HG03025 (cell line): ENCODE measurements at regions not wholly inside any gene's neighbourhood (a gene's known extent, or its start where the extent isn't known, plus 50 kb on each side); places are given as distances from the start of the nearest gene placed in this dataset.

Experiments used
- ATAC-seq: cut with Tn5 transposase; IDR thresholded peaks from one replicate; pipeline ENCODE4 v1.9.1; 2021; ENCODE audit warnings: mild to moderate bottlenecking, moderate library complexity; ENCODE audit not compliant: unreplicated experiment, low FRiP score

DNA sequence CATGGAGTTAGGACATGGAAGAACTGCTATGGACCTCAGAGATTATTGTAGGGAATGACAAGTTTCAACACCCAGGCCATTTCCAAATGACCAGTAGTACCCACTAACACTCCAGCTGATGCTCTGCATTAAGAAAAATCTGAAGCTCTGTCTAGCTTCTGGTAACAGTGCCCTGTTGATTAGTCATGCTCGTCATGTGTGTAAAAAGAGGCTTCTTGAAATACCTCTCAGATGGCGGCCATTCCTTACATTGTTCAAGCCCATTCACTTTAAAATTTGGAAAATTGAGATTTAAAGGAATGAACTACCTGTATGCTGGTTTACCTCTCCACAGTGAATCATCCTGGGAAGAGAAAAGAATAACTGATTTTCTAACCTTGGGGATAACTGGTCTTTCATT, 527.9 kb upstream of the ARGLU1 start:
- no peak for ATAC-seq

DNA sequence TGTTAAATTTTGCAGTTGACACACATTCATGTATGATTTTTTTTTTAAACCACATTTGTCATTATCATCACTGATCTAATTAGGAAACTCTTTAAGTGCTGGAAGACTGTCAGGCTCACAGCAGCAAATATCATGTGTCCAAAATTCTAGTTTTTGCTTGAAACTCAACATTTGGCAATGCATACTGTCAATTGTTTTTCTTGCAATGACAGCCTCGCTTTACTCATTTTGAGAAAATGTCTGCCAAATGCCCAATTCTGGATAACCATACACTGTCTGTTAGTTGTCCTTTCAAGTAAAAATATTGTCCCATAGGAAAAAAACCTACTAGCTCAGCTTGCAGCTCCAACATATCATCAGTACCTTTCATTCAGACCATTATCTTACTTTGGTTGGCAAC, 523.9 kb upstream of the ARGLU1 start:
- no peak for ATAC-seq

- no peak for ATAC-seq
Observed at GRCh38 chr13:107091428-107091827, 523.5 kb upstream of the ARGLU1 start.

DNA sequence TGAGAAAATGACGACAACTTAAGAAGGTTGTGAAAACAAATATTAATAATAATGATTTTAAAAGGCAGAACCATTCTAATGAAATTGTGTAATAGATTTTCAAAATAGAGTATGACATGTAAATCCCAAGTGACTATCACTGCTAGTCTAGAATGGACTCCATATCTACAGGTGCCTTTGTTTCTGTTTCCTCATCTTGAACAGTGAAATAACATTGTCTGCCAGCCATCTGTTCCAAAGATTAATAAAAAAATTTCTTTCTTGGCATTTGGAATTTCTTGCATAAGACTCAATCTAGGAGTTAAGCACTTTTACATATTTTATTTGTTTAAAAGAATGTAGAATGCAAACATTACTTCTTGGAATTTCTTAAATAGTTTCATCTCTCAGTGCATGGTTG, 520.1 kb upstream of the ARGLU1 start:
- ATAC-seq = no peak

DNA sequence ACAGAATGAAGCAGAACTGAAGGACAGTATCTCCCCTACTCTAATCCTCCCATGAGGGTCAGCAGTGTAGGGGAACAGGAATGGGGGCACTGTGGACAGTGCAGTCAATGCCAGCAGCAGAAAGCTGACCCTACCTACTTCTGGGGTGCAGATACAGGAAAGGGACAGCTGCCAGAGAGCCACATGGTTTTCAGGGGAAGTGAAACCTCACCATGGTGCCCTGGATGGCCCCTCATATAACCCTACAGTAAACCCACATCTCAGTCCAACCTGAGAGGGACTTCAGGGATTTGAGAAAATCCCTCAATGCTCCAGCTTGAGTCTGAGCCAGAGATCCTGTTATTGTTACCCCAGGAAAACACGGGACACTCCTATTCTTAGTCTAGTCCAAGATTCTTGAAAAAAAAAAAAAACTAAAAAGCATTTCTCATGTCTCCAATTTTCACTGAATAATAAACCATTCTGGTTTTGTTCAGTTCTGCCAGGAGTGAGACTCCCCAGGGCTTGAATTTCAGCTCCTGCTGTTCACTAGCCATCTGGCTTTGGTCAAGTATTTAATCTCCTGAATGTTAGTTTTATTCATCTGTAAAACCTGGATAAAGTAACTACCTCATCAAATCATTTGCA, 511.6 kb upstream of the ARGLU1 start:
- ATAC-seq = no peak

GRCh38 chr13:107078229-107078765, 510.4 kb upstream of the ARGLU1 start:
- no peak for ATAC-seq

- ATAC-seq = no peak
Observed at GRCh38 chr13:107076801-107077200, 508.9 kb upstream of the ARGLU1 start.

DNA sequence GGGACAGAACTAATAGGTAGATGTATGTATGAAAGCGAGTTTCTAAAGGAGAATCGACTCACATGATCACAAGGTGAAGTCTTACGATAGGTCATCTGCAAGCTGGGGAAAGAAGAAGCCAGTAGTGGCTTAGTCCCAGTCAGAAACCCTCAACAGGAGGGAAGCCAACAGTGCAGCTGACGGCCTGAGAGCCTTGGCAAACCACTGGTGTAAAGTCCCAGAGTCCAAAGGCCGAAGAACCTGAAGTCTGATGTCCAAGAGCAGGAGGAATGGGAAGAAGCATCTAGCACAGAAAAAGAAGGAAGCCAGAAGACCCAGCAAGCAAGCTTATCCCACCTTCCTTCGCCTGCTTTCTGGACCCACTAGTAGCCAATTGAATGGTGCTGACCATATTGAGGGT, 507.6 kb upstream of the ARGLU1 start:
- ATAC-seq = no peak

- ATAC-seq = no peak
Observed at GRCh38 chr13:107070792-107071191, 502.9 kb upstream of the ARGLU1 start.

- ATAC-seq = no peak
Observed at GRCh38 chr13:107069108-107069776, 501.3 kb upstream of the ARGLU1 start.

GRCh38 chr13:107067381-107067780, 499.4 kb upstream of the ARGLU1 start:
- no peak for ATAC-seq

- ATAC-seq = no peak
Observed at GRCh38 chr13:107066355-107066754, 498.4 kb upstream of the ARGLU1 start.

DNA sequence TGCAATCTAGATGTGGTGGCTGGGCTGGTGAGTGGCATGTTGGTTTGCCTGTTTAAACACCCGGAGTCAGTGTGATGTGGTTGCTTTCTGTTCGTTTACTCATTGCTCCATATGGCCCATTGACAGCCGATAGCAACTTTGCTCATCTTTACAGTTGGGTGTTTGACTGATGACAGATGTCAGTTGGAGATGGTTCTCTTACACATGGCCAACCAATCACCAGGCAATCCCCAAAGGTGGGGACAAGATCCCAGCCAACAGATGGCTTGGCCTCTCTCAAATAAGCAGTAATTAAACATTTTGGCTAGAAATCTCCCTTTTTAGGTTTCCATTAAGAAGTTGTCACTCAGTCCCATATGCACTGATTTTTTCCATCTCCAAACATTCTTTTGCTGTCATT, 497.1 kb upstream of the ARGLU1 start:
- no peak for ATAC-seq

- no peak for ATAC-seq
Observed at GRCh38 chr13:107057028-107057631, 489.2 kb upstream of the ARGLU1 start.

- no peak for ATAC-seq
Observed at GRCh38 chr13:107043021-107043956, 475.4 kb upstream of the ARGLU1 start.

DNA sequence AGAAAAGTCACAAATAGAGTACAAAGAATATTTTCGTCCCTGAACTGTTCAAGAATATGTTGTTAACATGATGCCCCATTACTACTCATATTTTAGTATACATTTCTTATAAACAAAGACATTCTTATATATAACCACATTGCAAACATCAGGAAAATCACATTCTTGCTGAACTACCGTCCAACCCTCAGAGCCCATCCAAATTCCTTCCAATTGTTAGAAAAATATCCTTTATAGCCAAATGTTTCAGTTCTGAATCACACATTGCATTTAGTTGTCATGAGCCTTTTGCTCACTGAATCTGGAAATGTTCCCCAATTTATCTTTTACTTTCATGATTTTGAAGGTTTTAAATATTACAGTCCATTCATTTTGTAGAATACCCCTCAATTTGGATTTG, 467.8 kb upstream of the ARGLU1 start:
- no peak for ATAC-seq

DNA sequence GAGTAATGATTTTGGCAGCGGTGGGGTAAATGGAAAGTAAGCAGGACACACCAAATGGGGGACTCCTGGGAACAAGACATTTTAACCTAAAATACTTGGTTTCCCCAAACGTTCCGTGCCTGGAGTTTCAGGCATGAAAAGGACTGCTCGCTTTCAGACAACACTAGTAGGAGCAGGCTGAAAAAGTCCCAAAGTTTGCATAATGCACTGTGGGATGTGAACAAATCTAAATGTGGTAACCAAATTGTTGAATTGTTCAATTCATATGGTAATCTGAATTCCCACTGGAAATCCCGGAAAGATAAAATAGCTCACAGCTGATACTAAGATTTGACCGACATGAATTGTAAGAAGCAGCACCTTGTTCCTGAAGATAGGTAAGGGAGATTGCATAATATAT, 467.2 kb upstream of the ARGLU1 start:
- no peak for ATAC-seq

GRCh38 chr13:107034236-107034872, 466.4 kb upstream of the ARGLU1 start:
- ATAC-seq = no peak

- no peak for ATAC-seq
Observed at GRCh38 chr13:107031716-107032115, 463.8 kb upstream of the ARGLU1 start.

DNA sequence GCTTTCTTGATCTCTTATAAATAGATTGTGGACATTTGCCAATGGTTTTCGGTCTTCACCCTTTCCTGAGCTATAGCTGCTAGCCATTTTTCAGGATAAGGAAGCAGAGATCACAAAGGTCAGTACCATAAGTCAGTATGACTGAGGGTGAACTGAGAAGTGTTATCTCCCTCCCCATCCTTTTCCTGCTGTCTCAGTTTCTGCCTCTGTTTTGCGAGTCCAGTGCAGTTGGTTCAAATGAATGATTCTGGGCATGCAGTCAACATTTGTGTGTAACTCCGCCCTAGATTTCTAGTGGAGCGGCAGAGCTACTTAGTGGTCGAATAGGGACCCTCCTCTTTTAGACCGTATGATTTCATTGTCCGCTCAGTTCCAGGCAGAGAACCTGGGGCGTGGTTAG, 460.8 kb upstream of the ARGLU1 start:
- no peak for ATAC-seq
